ENCODE measurements at regions not wholly inside any gene's neighbourhood (a gene's known extent, or its start where the extent isn't known, plus 50 kb on each side); places are given as distances from the start of the nearest gene placed in this dataset.
"Not testable (repeated sequence)": the region's sequence is repeated elsewhere in the genome, so short reads cannot be mapped to it uniquely, and the experiment has no call there.

- no peak for DNase-seq
Measured at GRCh38 chr3:124617177-124617576, 113.1 kb upstream of the UMPS start.

GRCh38 chr3:124619887-124620599, 110.2 kb upstream of the UMPS start:
- DNase-seq: no peak

- no peak for DNase-seq
Measured at GRCh38 chr3:124620600-124621063, 109.6 kb upstream of the UMPS start.

GRCh38 chr3:124621498-124621897, 108.8 kb upstream of the UMPS start:
- no peak for DNase-seq

GRCh38 chr3:124625074-124625473, 105.2 kb upstream of the UMPS start:
- DNase-seq: no peak

GRCh38 chr3:124627501-124627908, 102.7 kb upstream of the UMPS start:
- DNase-seq: no peak

- peak; percentile 87 for DNase-seq
Measured at GRCh38 chr3:124628863-124629262, 101.4 kb upstream of the UMPS start.

- no peak for DNase-seq
Measured at GRCh38 chr3:124629497-124629896, 100.8 kb upstream of the UMPS start.

- DNase-seq: no peak
Measured at GRCh38 chr3:124630960-124631359, 99.3 kb upstream of the UMPS start.

GRCh38 chr3:124631727-124632126, 98.5 kb upstream of the UMPS start:
- DNase-seq: no peak

- DNase-seq: no peak
Measured at GRCh38 chr3:124632566-124633140, 97.6 kb upstream of the UMPS start.

GRCh38 chr3:124633524-124633923, 96.7 kb upstream of the UMPS start:
- no peak for DNase-seq

- DNase-seq: no peak
Measured at GRCh38 chr3:124634210-124635168, 95.8 kb upstream of the UMPS start.

- no peak for DNase-seq
Measured at GRCh38 chr3:124635169-124635539, 95.1 kb upstream of the UMPS start.

GRCh38 chr3:124636101-124636862, 94.0 kb upstream of the UMPS start:
- DNase-seq: no peak

GRCh38 chr3:124636863-124637296, 93.4 kb upstream of the UMPS start:
- no peak for DNase-seq

GRCh38 chr3:124639406-124640237, 90.6 kb upstream of the UMPS start:
- no peak for DNase-seq

GRCh38 chr3:124640635-124641306, 89.5 kb upstream of the UMPS start:
- no peak for DNase-seq

- DNase-seq: no peak
Measured at GRCh38 chr3:124643453-124643852, 86.8 kb upstream of the UMPS start.

- DNase-seq: not testable (repeated sequence)
Measured at GRCh38 chr3:124646186-124646585, 84.1 kb upstream of the UMPS start.

- DNase-seq: no peak
Measured at GRCh38 chr3:124648551-124648950, 81.7 kb upstream of the UMPS start.
